Endodermal cell (in vitro differentiated cells): ENCODE measurements at regions not wholly inside any gene's neighbourhood (a gene's known extent, or its start where the extent isn't known, plus 50 kb on each side); places are given as distances from the start of the nearest gene placed in this dataset.

Experiments used
- DNase-seq: peaks from one replicate; pipeline ENCODE4 v3.0.0-alpha.2; 2017
- H3K27ac ChIP-seq: 2 replicates; pipeline ENCODE4 v1.5.1; 2013; ENCODE audit warnings: mild to moderate bottlenecking, low read depth, low read length, moderate library complexity
- H3K27me3 ChIP-seq: 2 replicates; pipeline ENCODE4 v1.6.1; 2013; ENCODE audit warnings: mild to moderate bottlenecking, low read length, moderate library complexity; ENCODE audit not compliant: insufficient read depth, control insufficient read depth, poor library complexity, severe bottlenecking
- H3K36me3 ChIP-seq: 2 replicates; pipeline ENCODE4 v1.7.0; 2013; ENCODE audit warnings: mild to moderate bottlenecking, low read length, moderate library complexity; ENCODE audit not compliant: control insufficient read depth, insufficient read depth
- H3K4me1 ChIP-seq: one replicate; pipeline ENCODE4 v1.7.0; 2013; ENCODE audit warnings: low read length; ENCODE audit not compliant: control insufficient read depth, insufficient read depth
- H3K4me3 ChIP-seq: 2 replicates; pipeline ENCODE4 v1.5.1; 2013; ENCODE audit warnings: mild to moderate bottlenecking, low read length, moderate library complexity
- H3K9ac ChIP-seq: 2 replicates; pipeline ENCODE4 v1.6.1; 2013; ENCODE audit warnings: mild to moderate bottlenecking, low read length, moderate library complexity; ENCODE audit not compliant: poor library complexity, severe bottlenecking; ENCODE audit errors: extremely low read depth
- H3K9me3 ChIP-seq: 2 replicates; pipeline ENCODE4 v1.6.1; 2013; ENCODE audit warnings: mild to moderate bottlenecking, low read length, moderate library complexity; ENCODE audit not compliant: control insufficient read depth
- H3K27ac Mint-ChIP-seq: 2 replicates; pipeline ENCODE4 v1.8.0; 2020; ENCODE audit warnings: mixed read lengths
- H3K27me3 Mint-ChIP-seq: 2 replicates; pipeline ENCODE4 v1.8.0; 2021; ENCODE audit warnings: mild to moderate bottlenecking, mixed read lengths; ENCODE audit not compliant: insufficient read depth
- H3K36me3 Mint-ChIP-seq: 2 replicates; pipeline ENCODE4 v1.8.0; 2020; ENCODE audit warnings: low read depth, mixed read lengths
- H3K4me1 Mint-ChIP-seq: 2 replicates; pipeline ENCODE4 v1.8.0; 2020; ENCODE audit warnings: mixed read lengths
- H3K4me3 Mint-ChIP-seq: 2 replicates; pipeline ENCODE4 v1.8.0; 2020; ENCODE audit warnings: mild to moderate bottlenecking, moderate library complexity, mixed read lengths
- H3K9me3 Mint-ChIP-seq: 2 replicates; pipeline ENCODE4 v1.8.0; 2020; ENCODE audit warnings: mild to moderate bottlenecking, mixed read lengths
- CTCF ChIP-seq: fragments of 200-600 bp; sonication (generic); conservative IDR thresholded peaks from 2 replicates; pipeline ENCODE4 v1.5.0; 2021; ENCODE audit warnings: antibody characterized with exemption, mild to moderate bottlenecking
- WGBS, 2 experiments: methylation state at CpG; one replicate each; pipeline versions ENCODE4 v1.1.5 to v1.1.7; 2013; ENCODE audit warnings: missing lambda C conversion rate in 2 of 2, mixed read lengths in 1 of 2; ENCODE audit not compliant: insufficient coverage in 1 of 2, insufficient read length in 1 of 2; 5-methylcytosine and 5-hydroxymethylcytosine counted together

- Mint-ChIP-seq H3K27ac (no peak overlapping the region), H3K36me3 (no peaks in the 10 kb centered on the region), H3K4me1 (peaks cover 17% of the 10 kb centered on the region), H3K4me3 (no peak overlapping the region), H3K27me3 (no peaks in the 10 kb centered on the region), H3K9me3 (no peaks in the 10 kb centered on the region)
- Histone ChIP-seq H3K4me3 (no peak overlapping the region), H3K27me3 (no peaks in the 10 kb centered on the region), H3K27ac (no peak overlapping the region), H3K9ac (no peak overlapping the region), H3K4me1 (peaks cover 3% of the 10 kb centered on the region), H3K36me3 (no peaks in the 10 kb centered on the region), H3K9me3 (no peaks in the 10 kb centered on the region)
- peak; percentile 76 for DNase-seq
- WGBS, 2 experiments, result 75 to 78% methylated on average over 3 to 5 of the region's 5 CpGs
- peak; percentile 61 for TF ChIP-seq CTCF
Observed at GRCh38 chr10:4359003-4359402, 467.0 kb upstream of the AKR1E2 start.

- H3K4me3 Mint-ChIP-seq, result no peak overlapping the region
- Histone ChIP-seq H3K36me3 (no peaks in the 10 kb centered on the region), H3K9ac (no peak overlapping the region), H3K27me3 (no peaks in the 10 kb centered on the region), H3K4me3 (no peak overlapping the region), H3K4me1 (peaks cover 10% of the 10 kb centered on the region), H3K9me3 (no peaks in the 10 kb centered on the region), H3K27ac (no peak overlapping the region)
- H3K36me3 Mint-ChIP-seq, result no peaks in the 10 kb centered on the region
- no peak for DNase-seq
- H3K27me3 Mint-ChIP-seq, result no peaks in the 10 kb centered on the region
- TF ChIP-seq CTCF, result no peak
- peaks cover 27% of the 10 kb centered on the region for H3K4me1 Mint-ChIP-seq
- no peaks in the 10 kb centered on the region for H3K9me3 Mint-ChIP-seq
- H3K27ac Mint-ChIP-seq, result no peak overlapping the region
Observed at GRCh38 chr10:4357911-4358310, 468.1 kb upstream of the AKR1E2 start.

- Mint-ChIP-seq H3K4me1 (peaks cover 45% of the 10 kb centered on the region), H3K36me3 (no peaks in the 10 kb centered on the region), H3K4me3 (no peak overlapping the region), H3K9me3 (no peaks in the 10 kb centered on the region), H3K27ac (no peak overlapping the region), H3K27me3 (no peaks in the 10 kb centered on the region)
- H3K9ac ChIP-seq, result no peak overlapping the region
- H3K4me3 ChIP-seq, result no peak overlapping the region
- H3K4me1 ChIP-seq, result peaks cover 23% of the 10 kb centered on the region
- no peak for DNase-seq
- H3K27me3 ChIP-seq, result no peaks in the 10 kb centered on the region
- WGBS, 2 experiments, result 100% methylated on average over 1 of the region's 1 CpG; no CpG with 5 or more reads in 1 of the 2 experiments
- H3K27ac ChIP-seq, result no peak overlapping the region
- TF ChIP-seq CTCF, result no peak
- no peaks in the 10 kb centered on the region for H3K9me3 ChIP-seq
- H3K36me3 ChIP-seq, result no peaks in the 10 kb centered on the region
Observed at GRCh38 chr10:4355350-4355749, 470.7 kb upstream of the AKR1E2 start.
